HCT116 (cell line): ENCODE measurements at regions not wholly inside any gene's neighbourhood (a gene's known extent, or its start where the extent isn't known, plus 50 kb on each side); places are given as distances from the start of the nearest gene placed in this dataset.

ENCODE experiments used
- ATAC-seq: fragments of 200-7000 bp; cut with Tn5 transposase; 2 replicates; pipeline ENCODE4 v1.9.1; 2020; ENCODE audit warnings: mild to moderate bottlenecking, moderate library complexity
- BruUV-seq: library from RNA; stranded (reverse); fragments of 400-500 nt; replicated peaks from 2 replicates; lab custom pipeline; 2021; lab: Mats Ljungman, UMichigan
- CTCF ChIA-PET: fragments of 300-600 bp; sonication (Branson Sonifier 250); formaldehyde crosslinking; loops from one replicate; lab custom pipeline; 2021; ENCODE audit warnings: antibody characterized with exemption; lab: Charles Lee
- POLR2A ChIA-PET: fragments of 300-600, 350-600 bp; sonication (Branson Sonifier 250); formaldehyde crosslinking; loops from one replicate; lab custom pipeline; 2021; ENCODE audit warnings: antibody characterized with exemption; lab: Charles Lee
- RAD21 ChIA-PET, 2 experiments: fragments of 300-600 bp; sonication (Branson Sonifier 250); formaldehyde crosslinking; loops; one replicate each; lab custom pipeline; 2023; ENCODE audit warnings: low total read pairs in 2 of 2; ENCODE audit not compliant: uncharacterized antibody in 2 of 2, unreplicated experiment in 2 of 2, low non-redundant PET in 1 of 2; lab: Charles Lee
- DNase-seq: peaks from one replicate; pipeline ENCODE4 v3.0.0-alpha.2; 2010; ENCODE audit warnings: low read depth, low spot score
- H2AFZ ChIP-seq: fragments of 200-600 bp; shearing (Covaris generic), sonication (generic); 2 replicates; pipeline ENCODE4 v1.6.1; 2017; ENCODE audit warnings: low read depth, mixed run types, mixed read lengths, antibody characterized with exemption, low read length; ENCODE audit not compliant: poor library complexity, severe bottlenecking
- H3K27ac ChIP-seq: 2 replicates; pipeline ENCODE4 v1.5.1; 2012; ENCODE audit warnings: low read depth, low read length
- H3K27me3 ChIP-seq: fragments of 200-600 bp; sonication (generic); 2 replicates; pipeline ENCODE4 v1.6.1; 2016; ENCODE audit warnings: mixed run types, low read length, mixed read lengths; ENCODE audit not compliant: insufficient read depth
- H3K36me3 ChIP-seq, 2 experiments: fragments of 200-500 bp in 1 of 2; fragments of 200-600 bp in 1 of 2; sonication (Bioruptor generic) in 1 of 2; sonication (generic) in 1 of 2; 2 replicates each; pipeline versions ENCODE4 v1.5.1 to v1.6.1; 2014 to 2016; ENCODE audit warnings: low read length in 2 of 2, inconsistent platforms in 1 of 2, mixed read lengths in 1 of 2, mixed run types in 1 of 2; ENCODE audit not compliant: insufficient read depth in 2 of 2, control insufficient read depth in 1 of 2
- H3K4me1 ChIP-seq, 2 experiments: fragments of 200-600 bp in 1 of 2; sonication (generic) in 1 of 2; 2 replicates each; pipeline versions ENCODE4 v1.5.1 to v1.6.1; 2012 to 2017; ENCODE audit warnings: low read length in 2 of 2, inconsistent platforms in 1 of 2, mild to moderate bottlenecking in 1 of 2, mixed read lengths in 1 of 2, mixed run types in 1 of 2, moderate library complexity in 1 of 2; ENCODE audit not compliant: insufficient read depth in 2 of 2, control insufficient read depth in 1 of 2
- H3K4me2 ChIP-seq: fragments of 200-600 bp; sonication (generic); 2 replicates; pipeline ENCODE4 v1.6.1; 2017; ENCODE audit warnings: mixed run types, low read length, mixed read lengths
- H3K4me3 ChIP-seq, 2 experiments: fragments of 200-600 bp in 1 of 2; sonication (generic) in 1 of 2; replicated peaks in 1 of 2; 2 replicates each; pipeline ENCODE4 v1.5.1; 2011 to 2016; ENCODE audit warnings: low read length in 2 of 2, control low read depth in 1 of 2, low read depth in 1 of 2, mild to moderate bottlenecking in 1 of 2, mixed read lengths in 1 of 2, mixed run types in 1 of 2
- H3K79me2 ChIP-seq: fragments of 200-600 bp; sonication (generic); 2 replicates; pipeline ENCODE4 v1.6.1; 2017; ENCODE audit warnings: mild to moderate bottlenecking, mixed run types, low read length, moderate library complexity, mixed read lengths; ENCODE audit not compliant: insufficient read depth
- H3K9ac ChIP-seq: fragments of 200-600 bp; sonication (generic); 2 replicates; pipeline ENCODE4 v1.6.1; 2016; ENCODE audit warnings: low read length, mixed read lengths
- H3K9me2 ChIP-seq: fragments of 200-600 bp; sonication (generic), shearing (Covaris generic); 2 replicates; pipeline ENCODE4 v1.6.1; 2017; ENCODE audit warnings: mixed run types, mild to moderate bottlenecking, moderate library complexity; ENCODE audit not compliant: insufficient read depth
- H3K9me3 ChIP-seq, 2 experiments: fragments of 200-500 bp in 1 of 2; fragments of 200-600 bp in 1 of 2; sonication (Bioruptor generic) in 1 of 2; sonication (generic) in 1 of 2; 2 replicates each; pipeline ENCODE4 v1.6.1; 2014 to 2017; ENCODE audit warnings: low read length in 2 of 2, mixed read lengths in 2 of 2, inconsistent platforms in 1 of 2, low read depth in 1 of 2, mild to moderate bottlenecking in 1 of 2, mixed run types in 1 of 2, moderate library complexity in 1 of 2; ENCODE audit not compliant: control insufficient read depth in 1 of 2, insufficient read depth in 1 of 2
- H4K20me1 ChIP-seq: fragments of 200-600 bp; sonication (generic), shearing (Covaris generic); 2 replicates; pipeline ENCODE4 v1.6.1; 2017; ENCODE audit warnings: mixed run types, mild to moderate bottlenecking, moderate library complexity; ENCODE audit not compliant: insufficient read depth
- EGR1 ChIP-seq: IDR thresholded peaks from 2 replicates; pipeline ENCODE4 v1.6.1; 2012; ENCODE audit warnings: low read depth
- ELF1 ChIP-seq: IDR thresholded peaks from 2 replicates; pipeline ENCODE4 v1.6.1; 2012; ENCODE audit warnings: low read depth, borderline replicate concordance
- EZH2 ChIP-seq: fragments of 200-600 bp; sonication (generic); IDR thresholded peaks from 2 replicates; pipeline ENCODE4 v1.6.1; 2017; ENCODE audit warnings: antibody characterized with exemption, mixed run types
- EZH2phosphoT487 ChIP-seq: fragments of 200-600 bp; IDR thresholded peaks from 2 replicates; pipeline ENCODE4 v1.6.1; 2018; ENCODE audit warnings: antibody characterized with exemption, borderline replicate concordance
- FOSL1 ChIP-seq: IDR thresholded peaks from 2 replicates; pipeline ENCODE4 v1.6.1; 2012; ENCODE audit warnings: low read depth
- JUND ChIP-seq: IDR thresholded peaks from 2 replicates; pipeline ENCODE4 v1.6.1; 2012
- POLR2A ChIP-seq: IDR thresholded peaks from 2 replicates; pipeline ENCODE4 v1.7.0; 2011; ENCODE audit warnings: borderline replicate concordance; ENCODE audit not compliant: insufficient read depth, insufficient read length; ENCODE audit errors: extremely low read depth
- SIN3A ChIP-seq: IDR thresholded peaks from 2 replicates; pipeline ENCODE4 v1.6.1; 2012; ENCODE audit warnings: low read depth
- SP1 ChIP-seq: IDR thresholded peaks from 2 replicates; pipeline ENCODE4 v1.6.1; 2012; ENCODE audit warnings: low read depth
- SRF ChIP-seq: IDR thresholded peaks from 2 replicates; pipeline ENCODE4 v1.6.1; 2012; ENCODE audit warnings: low read depth
- YY1 ChIP-seq: IDR thresholded peaks from 2 replicates; pipeline ENCODE4 v1.6.1; 2011; ENCODE audit warnings: low read length, low read depth, moderate library complexity, mild to moderate bottlenecking; ENCODE audit not compliant: insufficient replicate concordance; ENCODE audit errors: extremely low read depth
- ZFX ChIP-seq: fragments of 450-650 bp; IDR thresholded peaks from 2 replicates; pipeline ENCODE4 v1.6.1; 2017
- ZNF274 ChIP-seq: fragments of 200-500 bp; sonication (Bioruptor generic); IDR thresholded peaks from 2 replicates; pipeline ENCODE4 v1.6.1; 2014; ENCODE audit warnings: mild to moderate bottlenecking, low read depth, low read length, inconsistent platforms
- intact Hi-C: fragments of 100-400 bp; cut with micrococcal nuclease; formaldehyde crosslinking; loops from 2 replicates; pipeline ENCODE4 v1.10.0; 2022
- TF ChIP-seq, protein P1 (sequence below): IDR thresholded peaks from 2 replicates; pipeline ENCODE4 v1.6.1; 2012; ENCODE audit warnings: low read depth
- TF ChIP-seq, protein P2 (sequence below): IDR thresholded peaks from 2 replicates; pipeline ENCODE4 v1.6.1; 2011; ENCODE audit warnings: mild to moderate bottlenecking, low read length, moderate library complexity; ENCODE audit not compliant: insufficient replicate concordance; ENCODE audit errors: extremely low read depth
- TF ChIP-seq, protein P3 (sequence below): IDR thresholded peaks from 2 replicates; pipeline ENCODE4 v1.6.1; 2012
- TF ChIP-seq, protein P4 (sequence below), 3 experiments: fragments of 200-600 bp in 1 of 3; sonication (generic) in 1 of 3; IDR thresholded peaks in 2 of 3; conservative IDR thresholded peaks in 1 of 3; 2 replicates each; pipeline ENCODE4 v1.5.1; 2012 to 2017; ENCODE audit warnings: low read depth in 2 of 3, low read length in 2 of 3, antibody characterized with exemption in 1 of 3, borderline replicate concordance in 1 of 3, control low read depth in 1 of 3, mild to moderate bottlenecking in 1 of 3, mixed read lengths in 1 of 3, mixed run types in 1 of 3, moderate library complexity in 1 of 3; ENCODE audit not compliant: insufficient read depth in 1 of 3

DNA sequence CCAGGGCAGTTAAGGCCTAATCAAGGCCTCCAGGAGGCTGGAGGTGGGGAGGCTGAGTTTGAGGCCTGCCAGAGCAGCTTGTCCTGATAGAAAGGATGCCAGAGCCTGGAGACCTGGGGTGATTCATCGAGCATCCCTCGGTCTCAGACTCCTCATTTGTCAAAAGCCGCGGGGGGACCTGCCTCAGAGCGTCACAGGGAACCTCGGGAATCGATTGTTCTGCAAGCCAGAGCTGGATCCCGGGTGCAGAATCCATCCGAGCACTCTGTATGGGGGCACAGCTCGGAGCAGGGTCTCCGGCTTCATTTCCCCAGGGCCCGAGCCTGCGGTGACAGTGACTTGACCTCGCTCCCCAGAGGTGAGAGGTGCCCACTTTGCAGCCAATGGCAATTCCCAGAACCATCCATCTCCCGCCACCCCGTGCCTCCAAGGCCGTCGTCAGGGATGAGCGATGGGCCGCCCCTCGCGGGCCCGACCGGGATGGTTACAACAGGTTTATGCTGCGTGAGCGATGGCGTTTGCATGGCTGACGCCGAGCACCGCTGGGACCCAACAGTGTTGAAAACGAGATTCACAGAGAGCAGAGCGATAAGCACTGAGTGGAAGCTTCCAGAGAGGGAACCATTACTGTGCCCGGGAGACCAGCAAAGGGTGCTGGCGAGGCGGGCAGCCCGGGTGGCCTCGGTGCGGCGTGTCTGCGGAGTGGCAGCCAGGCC, 117.1 kb upstream of the GSE1 start:
- Histone ChIP-seq H3K4me3 (no peak overlapping the region), H4K20me1 (no peaks in the 10 kb centered on the region), H2AFZ (no peak overlapping the region), H3K9me3 (no peaks in the 10 kb centered on the region), H3K9ac (no peak overlapping the region), H3K9me2 (no peaks in the 10 kb centered on the region), H3K27ac (no peak overlapping the region), H3K36me3 (no peaks in the 10 kb centered on the region), H3K27me3 (no peaks in the 10 kb centered on the region), H3K4me2 (no peak overlapping the region), H3K79me2 (no peaks in the 10 kb centered on the region), H3K4me1 (peaks cover 20 to 21% of the 10 kb centered on the region in 2 experiments)
- no TSS peak for BruUV-seq
- intact Hi-C loops, result loop anchor here (10.0 kb wide), 2 partner anchors 61 to 119 kb away; partner anchors contain the start of gene GSE1
- TF ChIP-seq FOSL1, result no peak
- TF ChIP-seq, protein P1, sequence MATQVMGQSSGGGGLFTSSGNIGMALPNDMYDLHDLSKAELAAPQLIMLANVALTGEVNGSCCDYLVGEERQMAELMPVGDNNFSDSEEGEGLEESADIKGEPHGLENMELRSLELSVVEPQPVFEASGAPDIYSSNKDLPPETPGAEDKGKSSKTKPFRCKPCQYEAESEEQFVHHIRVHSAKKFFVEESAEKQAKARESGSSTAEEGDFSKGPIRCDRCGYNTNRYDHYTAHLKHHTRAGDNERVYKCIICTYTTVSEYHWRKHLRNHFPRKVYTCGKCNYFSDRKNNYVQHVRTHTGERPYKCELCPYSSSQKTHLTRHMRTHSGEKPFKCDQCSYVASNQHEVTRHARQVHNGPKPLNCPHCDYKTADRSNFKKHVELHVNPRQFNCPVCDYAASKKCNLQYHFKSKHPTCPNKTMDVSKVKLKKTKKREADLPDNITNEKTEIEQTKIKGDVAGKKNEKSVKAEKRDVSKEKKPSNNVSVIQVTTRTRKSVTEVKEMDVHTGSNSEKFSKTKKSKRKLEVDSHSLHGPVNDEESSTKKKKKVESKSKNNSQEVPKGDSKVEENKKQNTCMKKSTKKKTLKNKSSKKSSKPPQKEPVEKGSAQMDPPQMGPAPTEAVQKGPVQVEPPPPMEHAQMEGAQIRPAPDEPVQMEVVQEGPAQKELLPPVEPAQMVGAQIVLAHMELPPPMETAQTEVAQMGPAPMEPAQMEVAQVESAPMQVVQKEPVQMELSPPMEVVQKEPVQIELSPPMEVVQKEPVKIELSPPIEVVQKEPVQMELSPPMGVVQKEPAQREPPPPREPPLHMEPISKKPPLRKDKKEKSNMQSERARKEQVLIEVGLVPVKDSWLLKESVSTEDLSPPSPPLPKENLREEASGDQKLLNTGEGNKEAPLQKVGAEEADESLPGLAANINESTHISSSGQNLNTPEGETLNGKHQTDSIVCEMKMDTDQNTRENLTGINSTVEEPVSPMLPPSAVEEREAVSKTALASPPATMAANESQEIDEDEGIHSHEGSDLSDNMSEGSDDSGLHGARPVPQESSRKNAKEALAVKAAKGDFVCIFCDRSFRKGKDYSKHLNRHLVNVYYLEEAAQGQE, result no peak
- TF ChIP-seq JUND, result no peak
- no peak for TF ChIP-seq YY1
- TF ChIP-seq EZH2, result no peak
- TF ChIP-seq ZNF274, result no peak
- no peak for TF ChIP-seq ZFX
- no peak for TF ChIP-seq POLR2A
- TF ChIP-seq, protein P2, sequence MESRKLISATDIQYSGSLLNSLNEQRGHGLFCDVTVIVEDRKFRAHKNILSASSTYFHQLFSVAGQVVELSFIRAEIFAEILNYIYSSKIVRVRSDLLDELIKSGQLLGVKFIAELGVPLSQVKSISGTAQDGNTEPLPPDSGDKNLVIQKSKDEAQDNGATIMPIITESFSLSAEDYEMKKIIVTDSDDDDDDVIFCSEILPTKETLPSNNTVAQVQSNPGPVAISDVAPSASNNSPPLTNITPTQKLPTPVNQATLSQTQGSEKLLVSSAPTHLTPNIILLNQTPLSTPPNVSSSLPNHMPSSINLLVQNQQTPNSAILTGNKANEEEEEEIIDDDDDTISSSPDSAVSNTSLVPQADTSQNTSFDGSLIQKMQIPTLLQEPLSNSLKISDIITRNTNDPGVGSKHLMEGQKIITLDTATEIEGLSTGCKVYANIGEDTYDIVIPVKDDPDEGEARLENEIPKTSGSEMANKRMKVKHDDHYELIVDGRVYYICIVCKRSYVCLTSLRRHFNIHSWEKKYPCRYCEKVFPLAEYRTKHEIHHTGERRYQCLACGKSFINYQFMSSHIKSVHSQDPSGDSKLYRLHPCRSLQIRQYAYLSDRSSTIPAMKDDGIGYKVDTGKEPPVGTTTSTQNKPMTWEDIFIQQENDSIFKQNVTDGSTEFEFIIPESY, result no peak
- TF ChIP-seq, protein P3, sequence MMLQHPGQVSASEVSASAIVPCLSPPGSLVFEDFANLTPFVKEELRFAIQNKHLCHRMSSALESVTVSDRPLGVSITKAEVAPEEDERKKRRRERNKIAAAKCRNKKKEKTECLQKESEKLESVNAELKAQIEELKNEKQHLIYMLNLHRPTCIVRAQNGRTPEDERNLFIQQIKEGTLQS, result no peak
- no peak for TF ChIP-seq EZH2phosphoT487
- no peak for TF ChIP-seq EGR1
- no peak for TF ChIP-seq SRF
- no peak for TF ChIP-seq ELF1
- no peak for TF ChIP-seq SIN3A
- TF ChIP-seq SP1, result no peak
- TF ChIP-seq, protein P4, sequence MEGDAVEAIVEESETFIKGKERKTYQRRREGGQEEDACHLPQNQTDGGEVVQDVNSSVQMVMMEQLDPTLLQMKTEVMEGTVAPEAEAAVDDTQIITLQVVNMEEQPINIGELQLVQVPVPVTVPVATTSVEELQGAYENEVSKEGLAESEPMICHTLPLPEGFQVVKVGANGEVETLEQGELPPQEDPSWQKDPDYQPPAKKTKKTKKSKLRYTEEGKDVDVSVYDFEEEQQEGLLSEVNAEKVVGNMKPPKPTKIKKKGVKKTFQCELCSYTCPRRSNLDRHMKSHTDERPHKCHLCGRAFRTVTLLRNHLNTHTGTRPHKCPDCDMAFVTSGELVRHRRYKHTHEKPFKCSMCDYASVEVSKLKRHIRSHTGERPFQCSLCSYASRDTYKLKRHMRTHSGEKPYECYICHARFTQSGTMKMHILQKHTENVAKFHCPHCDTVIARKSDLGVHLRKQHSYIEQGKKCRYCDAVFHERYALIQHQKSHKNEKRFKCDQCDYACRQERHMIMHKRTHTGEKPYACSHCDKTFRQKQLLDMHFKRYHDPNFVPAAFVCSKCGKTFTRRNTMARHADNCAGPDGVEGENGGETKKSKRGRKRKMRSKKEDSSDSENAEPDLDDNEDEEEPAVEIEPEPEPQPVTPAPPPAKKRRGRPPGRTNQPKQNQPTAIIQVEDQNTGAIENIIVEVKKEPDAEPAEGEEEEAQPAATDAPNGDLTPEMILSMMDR (IDR thresholded peaks at IDR 0.05 in 2 of 3, conservative IDR thresholded peaks at IDR 0.05 in 1 of 3; ENCODE audit: borderline replicate concordance in 1 of 3, insufficient read depth in 1 of 3, low read depth in 2 of 3, low read length in 2 of 3), result no peak
- no peak for ATAC-seq
- RAD21 ChIA-PET, result no interaction called here
- CTCF ChIA-PET, result interaction anchor here (0.8 kb wide), 2 partner anchors 80 to 120 kb away, joined by 3 read pairs; no protein-coding TSS in a partner anchor
- POLR2A ChIA-PET, result no interaction called here
- no peak for DNase-seq
